GM21423 (cell line): ENCODE measurements at regions not wholly inside any gene's neighbourhood (a gene's known extent, or its start where the extent isn't known, plus 50 kb on each side); places are given as distances from the start of the nearest gene placed in this dataset.
"Not testable (repeated sequence)": the region's sequence is repeated elsewhere in the genome, so short reads cannot be mapped to it uniquely, and the experiment has no call there.

Experiments
- ATAC-seq: cut with Tn5 transposase; IDR thresholded peaks from one replicate; pipeline ENCODE4 v1.9.1; 2021; ENCODE audit warnings: mild to moderate bottlenecking, moderate library complexity; ENCODE audit not compliant: unreplicated experiment

DNA sequence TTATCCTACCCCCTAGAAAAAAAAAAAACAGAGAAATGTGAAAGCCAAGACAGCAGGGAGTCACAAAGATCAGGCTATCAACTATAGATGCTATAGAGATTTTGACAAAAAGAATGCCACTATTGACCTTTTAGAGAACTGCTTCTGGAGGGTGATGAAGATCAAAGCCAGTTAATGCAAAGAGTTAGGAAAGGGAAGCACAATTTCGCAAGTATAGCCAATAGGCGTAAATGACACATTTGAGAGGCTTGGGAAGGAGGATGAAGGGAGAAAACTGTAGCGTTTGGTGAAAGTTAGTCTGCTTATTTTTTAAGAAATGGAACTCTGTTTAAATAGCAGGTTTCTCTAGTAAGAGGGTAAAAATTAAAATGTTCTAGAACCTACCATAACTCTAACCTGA, 190.7 kb downstream of the DUSP6 start:
- no peak for ATAC-seq

DNA sequence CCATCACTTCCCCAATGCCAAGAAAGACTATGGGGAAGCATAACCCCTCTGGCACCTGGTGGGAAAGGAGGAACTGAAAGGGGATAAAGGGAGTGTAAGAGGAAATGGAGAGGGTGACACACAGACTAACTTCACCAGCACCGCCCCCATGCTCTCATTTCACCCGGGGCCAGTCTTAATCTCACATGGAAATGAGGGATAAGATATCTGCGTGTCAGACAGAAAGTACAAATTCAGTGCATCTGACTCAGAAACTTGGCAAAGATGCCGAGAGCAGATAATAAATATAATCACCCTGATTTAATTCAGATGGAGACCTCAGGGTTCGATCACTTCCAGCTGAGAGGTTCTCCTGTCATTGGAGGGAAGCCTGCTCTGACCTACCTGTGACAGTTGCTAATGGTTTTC, 191.6 kb downstream of the DUSP6 start:
- ATAC-seq: no peak

DNA sequence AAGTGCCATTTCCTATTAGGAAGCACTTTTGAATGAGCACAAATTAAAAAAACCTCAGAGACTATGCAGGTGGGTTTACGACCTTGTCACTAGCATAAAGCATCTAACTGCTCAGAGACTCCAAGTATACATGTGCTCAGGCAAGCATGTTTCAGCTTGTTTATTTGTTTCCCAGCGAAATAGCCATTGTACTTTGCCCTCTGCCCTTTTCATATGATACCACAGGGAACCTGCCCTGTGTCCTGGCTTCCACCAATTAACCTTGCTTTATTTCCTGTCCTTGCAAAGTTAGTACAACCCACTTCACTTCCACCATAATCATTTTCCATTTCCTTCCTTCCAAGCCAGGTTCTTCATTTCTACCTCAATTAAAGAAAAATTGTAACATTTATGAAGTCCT, 194.9 kb downstream of the DUSP6 start:
- no peak for ATAC-seq

DNA sequence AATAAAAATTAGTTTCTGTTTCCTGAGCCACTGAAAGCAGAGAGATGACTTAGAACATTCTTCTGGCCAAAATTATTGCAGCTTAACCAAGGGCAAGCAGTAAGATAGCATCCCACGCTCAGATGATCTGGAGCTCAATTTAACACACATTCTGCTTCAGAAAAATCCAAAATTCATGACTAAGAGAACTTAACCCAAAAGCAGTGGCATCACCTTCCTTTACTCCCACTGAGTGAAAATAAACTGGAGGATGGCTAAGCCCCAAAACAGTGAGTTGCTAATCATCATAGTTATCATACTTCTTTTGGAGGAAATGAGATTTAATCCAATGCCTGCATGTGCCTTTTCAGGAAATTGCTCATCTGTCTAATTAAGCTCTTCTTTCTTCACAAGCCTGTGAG, 195.4 kb downstream of the DUSP6 start:
- no peak for ATAC-seq

DNA sequence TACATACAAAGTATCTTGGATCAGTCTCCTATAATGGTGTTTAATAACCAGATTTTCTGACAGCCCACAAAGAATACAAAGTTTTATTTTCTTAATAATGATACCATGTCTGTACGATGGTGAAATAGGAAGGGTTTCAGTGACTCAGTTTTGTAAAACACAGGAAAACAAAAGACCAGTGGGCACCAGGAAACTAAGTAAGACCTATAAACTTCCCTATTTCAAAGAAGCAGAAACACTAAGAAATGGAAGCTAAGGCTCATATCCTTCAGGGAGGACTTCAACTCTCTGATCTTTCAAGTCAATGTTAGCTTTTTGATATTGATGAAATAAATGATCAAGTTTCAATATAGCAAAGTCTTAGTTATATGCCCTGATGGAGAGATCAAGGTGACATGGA, 196.0 kb downstream of the DUSP6 start:
- no peak for ATAC-seq

DNA sequence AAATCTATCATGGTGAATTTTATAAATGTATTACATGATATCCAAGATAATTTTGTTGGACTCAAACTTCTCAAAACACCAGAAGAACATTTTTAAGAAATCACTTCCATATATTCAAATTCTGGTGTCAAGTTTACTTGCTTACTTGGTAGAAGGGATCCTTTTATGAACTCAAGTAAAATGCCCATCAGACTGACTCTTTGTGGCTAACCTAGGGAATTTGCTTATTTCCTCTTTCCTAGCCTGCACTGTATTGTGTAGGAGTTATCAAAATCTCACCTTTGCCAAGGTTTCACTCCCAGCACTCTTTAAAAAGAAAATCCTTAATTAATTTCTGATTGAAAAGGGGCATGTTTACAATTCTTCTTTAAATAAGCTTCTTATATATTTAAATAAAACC, 196.5 kb downstream of the DUSP6 start:
- ATAC-seq: no peak

DNA sequence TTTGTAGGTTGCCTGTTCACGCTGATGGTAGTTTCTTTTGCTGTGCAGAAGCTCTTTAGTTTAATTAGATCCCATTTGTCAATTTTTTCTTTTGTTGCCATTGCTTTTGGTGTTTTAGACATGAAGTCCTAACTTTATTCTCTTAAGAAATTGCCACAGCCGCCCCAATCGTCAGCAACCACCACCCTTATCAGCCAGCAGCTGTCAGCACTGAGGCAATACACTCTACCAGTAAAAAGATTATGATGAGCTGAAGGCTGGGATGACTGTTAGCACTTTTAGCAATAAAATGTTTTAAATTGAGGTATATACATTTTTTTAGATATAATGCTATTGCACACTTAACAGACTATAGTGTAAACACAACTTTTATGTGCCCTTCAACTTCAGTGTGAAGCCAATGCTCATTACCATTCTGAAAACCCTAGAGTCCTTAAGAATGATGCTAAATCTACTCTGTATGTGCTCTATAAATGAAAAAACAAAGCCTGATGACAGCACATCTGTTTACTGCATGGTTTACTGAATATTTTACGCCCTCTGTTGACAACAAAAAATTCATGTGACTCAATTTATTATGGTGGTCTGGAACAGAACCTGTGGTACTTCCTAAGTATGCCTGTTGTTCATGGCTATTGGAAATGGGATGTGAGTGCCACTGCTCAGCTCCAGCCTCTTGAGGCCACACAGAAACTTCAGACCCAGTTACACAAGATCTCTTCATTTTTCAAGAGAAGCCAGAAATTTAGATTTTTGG, 197.4 kb downstream of the DUSP6 start:
- ATAC-seq: no peak

DNA sequence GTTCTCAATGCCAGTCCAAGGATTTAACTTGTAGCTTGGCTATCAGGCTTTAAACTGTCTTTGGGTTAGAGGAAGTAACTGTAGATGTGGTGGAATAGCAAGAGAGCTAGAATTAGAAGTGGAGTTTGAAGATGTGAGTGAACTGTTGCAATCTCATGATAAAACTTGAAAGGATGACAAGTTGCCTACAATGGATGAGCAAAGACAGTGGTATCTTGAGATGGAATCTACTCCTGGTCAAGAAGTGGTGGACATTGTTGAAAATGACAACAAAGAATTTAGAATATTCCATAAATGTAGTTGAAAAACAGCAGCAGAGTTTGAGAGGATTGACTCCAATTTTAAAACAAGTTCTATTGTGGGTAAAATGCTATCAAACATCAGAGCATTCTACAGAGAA, 199.0 kb downstream of the DUSP6 start:
- ATAC-seq: no peak

DNA sequence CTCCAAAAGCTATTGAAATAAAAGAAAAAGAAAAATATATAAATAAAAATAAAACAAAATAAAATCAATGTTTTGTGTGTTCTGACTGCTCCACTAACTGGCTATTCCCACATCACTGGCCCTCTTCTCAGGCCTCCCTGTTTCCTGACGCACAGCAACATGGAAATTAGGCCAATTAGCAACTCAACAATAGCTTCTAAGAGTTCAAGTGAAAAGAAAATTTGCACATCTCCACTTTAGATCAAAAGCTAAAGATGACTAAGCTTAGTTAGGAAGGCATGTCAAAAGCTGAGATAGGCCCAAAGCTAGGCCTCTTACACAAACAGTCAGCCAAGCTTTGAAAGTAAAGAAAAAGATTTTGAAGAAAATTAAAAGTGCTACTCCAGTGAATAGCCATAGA, 200.8 kb downstream of the DUSP6 start:
- ATAC-seq: no peak

DNA sequence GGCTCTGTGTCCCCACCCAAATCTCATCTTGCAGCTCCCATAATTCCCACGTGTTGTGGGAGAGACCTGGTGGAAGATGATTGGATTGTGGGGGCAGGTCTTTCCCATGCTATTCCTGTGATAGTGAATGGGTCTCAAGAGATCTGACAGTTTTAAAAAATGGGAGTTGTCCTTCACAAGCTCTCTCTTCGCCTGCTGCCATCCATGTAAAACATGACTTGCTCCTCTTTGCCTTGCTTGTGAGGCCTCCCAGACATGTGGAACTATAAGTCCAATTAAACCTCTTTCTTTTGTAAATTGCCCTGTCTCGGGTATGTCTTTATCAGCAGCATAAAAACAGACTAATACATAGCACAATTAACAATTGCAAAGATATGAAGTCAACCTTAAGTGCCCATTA, 201.5 kb downstream of the DUSP6 start:
- ATAC-seq: not testable (repeated sequence)

DNA sequence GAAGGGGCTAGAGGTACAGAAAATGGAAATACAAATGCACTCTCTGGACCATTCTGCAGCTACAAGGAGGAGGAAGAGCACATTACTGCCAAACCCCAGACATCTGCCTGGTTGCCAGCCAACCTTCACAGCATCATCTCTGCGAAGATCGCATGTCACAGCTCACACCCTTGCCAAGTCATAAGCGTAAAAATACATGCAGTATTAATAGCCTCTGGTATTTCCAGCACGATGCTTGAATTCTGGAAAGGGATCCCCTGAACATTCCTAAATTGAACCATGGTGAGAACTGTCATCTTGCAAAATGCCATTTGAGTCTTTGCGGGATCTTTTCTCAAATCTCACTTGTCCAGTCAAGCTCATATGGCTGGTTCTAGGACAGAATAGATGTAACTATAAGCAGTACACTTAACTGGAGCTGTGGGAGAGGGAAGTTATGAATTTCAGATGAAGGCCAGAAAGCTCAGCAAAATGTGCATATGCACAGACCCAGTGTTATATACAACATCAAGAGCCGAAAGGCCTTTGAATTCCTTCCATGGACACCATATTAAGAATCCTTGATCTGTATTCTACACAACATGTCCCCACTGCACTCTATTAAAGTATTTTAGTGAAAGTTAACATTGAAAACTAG, 211.6 kb downstream of the DUSP6 start:
- ATAC-seq: no peak

DNA sequence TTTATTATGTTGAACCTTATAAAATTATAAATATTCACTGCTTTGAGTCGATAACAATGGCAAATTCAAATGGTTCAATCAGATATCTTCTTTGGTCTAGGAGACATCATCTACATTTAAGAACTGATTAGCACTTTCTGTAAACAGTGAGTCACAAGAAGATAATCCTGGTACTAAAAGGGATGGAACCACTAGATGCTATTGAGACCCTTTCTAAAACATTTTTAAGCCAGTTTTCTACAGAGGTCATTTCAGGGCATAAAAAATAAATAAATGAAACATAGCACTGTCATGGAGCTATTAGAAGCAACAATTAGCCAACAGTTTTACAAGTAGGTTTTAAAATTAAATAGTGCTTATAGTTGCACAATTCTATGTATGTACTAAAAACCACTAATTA, 212.2 kb downstream of the DUSP6 start:
- no peak for ATAC-seq

DNA sequence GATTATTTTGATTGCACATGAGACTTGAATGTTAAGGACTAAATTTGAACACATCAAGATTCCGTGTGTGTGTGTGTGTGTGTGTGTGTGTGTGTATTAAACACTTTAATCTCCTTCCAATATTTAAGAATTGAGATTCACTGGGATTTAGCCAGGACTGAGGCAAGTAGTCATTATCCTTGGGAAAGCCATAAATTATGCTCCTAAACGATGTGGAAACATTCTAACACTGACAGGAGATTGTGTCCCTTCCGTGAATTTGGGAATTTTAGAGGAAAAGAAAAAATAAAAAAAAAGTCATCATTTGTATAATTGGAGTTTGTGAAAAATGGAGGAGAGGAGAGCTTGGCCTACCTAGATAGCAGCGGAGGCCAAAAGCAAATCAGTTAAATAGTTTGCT, 212.9 kb downstream of the DUSP6 start:
- no peak for ATAC-seq

DNA sequence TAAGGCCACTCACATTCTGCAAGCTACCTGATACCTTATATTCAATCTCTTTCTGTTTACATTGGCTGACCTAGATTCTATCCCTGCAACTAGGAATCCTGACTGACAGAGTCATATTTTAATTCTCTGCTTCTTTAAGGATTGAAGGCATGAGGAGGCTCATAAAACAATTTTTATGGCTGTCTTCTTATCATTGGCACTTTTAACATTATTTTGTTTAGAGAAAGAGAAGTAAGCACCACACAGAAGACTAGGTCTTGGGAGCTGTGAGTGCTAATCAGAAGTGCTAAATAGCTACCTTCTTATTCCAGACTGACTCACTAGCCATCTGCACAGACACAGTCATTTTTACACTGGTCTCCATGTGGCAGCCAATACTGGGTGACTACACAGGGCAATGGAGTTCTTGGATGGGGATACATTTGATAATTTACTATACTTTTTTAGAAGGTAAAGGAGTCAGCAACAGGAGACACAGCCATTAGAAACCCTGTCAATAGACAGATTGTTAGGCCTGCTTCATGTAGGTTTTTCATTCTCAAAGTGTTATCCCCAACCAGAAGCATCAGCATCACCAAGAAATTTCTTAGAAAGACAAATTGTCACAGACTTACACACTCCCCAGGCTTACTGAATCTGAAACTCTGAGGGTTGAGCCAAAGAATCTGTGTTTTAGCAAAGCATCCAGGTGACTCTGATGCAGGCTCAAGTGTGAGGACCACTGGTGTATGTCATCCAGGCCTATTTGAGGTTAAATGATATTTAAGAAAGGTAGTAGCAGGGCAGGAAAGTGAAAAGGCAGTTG, 214.1 kb downstream of the DUSP6 start:
- ATAC-seq: no peak

DNA sequence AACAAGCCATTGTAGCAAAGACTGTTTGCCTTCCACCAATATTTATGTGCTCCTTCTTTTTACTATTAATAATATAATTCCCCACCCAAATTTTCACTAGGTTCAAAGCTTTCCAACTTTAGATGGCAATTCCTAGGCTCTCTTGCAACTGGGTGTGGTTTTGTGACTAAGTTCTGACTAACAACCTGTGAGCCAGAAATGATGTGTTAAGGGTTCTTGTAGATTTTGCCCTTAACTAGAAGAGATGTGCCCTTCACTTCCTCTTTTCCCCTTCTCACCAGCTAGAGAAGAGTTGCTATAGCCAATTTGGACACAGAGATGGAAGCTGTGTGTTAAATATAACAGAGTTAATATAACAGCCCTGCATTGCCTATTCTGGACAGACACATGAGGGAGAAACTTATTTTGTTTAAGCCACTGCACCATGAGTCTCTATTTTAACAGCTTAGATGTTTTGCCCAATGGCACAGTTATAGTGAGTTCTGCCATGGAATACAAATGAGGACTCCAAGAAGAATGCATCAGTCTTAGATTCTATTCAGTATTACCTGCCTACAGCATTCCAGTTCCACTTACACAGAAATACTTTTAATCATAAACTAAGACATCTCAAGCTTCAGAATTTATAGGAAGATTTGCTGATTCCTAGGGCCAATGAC, 216.2 kb downstream of the DUSP6 start:
- no peak for ATAC-seq

DNA sequence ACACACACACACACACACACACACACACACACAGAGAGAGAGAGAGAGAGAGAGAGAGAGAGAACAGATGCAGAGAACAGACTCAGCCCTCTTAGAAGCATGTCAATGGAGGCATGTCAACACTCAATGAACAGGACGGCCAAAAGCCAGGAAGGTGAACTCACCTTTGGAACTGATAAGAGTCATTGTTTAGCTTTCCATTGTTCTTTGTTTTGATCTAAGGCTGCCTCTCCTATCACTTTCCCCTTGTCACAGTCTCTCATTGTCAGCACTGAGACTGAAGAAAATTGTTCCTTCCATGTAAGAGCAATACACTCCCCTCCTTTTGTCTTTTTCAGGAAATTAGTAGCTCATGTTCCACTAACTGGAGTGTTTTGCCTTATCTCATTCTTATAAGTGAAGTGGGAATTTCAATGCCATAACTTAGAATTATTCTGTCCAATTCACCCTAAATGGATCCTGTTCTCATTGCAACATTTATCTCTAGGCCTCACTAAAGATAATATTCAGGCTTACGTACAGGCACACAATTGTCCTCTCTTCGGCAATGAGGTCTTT, 218.0 kb downstream of the DUSP6 start:
- no peak for ATAC-seq

DNA sequence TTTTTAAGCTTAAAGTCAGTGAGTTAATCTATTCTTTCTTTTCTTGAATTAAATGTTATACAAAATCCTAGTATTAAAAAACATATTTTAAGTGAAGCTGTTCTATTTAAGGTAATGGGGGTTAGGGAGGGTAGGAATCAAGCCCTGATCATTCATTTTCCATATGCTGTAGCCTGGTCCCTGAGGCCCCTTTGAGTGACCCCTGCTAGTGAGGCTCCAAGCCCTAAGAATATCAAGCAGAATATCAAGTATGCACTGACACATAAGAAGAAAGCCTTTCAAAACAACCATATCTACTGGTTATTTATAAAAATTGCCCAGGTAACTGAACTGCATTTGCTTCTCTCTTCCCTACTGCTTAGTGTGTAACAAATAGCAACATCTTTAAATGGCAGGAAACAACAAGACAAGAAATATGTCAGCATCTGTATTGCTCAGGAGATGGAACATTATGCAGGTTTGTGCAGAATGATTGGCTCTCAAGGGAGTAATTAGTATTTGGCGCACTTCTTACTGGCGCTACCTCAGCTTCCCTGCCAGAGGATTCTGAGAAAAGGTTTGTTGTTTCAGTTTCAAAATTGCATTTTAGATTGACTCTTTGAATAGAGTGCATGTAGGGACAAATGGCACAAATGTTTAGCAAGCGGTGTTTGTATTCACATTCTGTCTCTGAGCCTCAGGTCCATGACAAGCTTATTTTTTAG, 223.0 kb downstream of the DUSP6 start:
- ATAC-seq: no peak

DNA sequence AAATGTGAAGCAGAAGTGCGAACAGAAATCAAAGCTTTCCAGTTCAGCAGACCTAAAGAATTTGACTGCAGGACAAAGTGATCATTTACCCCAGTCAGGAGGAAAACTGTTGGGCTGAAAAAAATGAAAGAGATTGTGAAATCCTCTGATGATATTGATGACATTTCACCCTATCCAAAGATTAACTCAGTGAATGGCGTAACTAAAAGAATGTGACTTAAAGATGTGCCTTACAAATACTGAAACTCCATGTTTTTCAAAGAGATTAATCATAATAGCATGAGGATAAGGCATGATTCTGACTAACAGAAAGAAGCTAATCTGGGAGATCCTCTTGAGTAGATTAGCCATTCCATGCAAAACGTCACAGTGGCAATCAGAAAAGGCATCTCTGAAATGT, 225.6 kb downstream of the DUSP6 start:
- ATAC-seq: no peak

DNA sequence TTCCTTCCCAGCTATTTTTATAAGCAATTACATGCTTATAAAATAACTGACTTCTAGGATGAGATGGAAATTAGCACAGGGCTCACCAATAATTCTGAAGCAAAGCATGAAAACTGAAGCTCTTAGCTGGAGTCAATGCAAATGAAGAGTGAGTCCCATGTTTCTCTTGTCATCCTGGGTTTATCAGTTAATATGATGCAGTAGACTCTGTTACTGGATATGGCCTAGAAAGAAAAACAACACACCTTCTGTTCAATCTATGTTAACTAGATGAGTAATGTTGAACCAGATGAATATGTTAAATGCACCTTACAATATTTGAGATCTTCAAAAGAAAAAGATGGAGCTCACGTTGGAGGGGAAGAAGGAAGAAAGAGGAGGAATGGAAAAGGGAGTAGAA, 229.4 kb downstream of the DUSP6 start:
- no peak for ATAC-seq

DNA sequence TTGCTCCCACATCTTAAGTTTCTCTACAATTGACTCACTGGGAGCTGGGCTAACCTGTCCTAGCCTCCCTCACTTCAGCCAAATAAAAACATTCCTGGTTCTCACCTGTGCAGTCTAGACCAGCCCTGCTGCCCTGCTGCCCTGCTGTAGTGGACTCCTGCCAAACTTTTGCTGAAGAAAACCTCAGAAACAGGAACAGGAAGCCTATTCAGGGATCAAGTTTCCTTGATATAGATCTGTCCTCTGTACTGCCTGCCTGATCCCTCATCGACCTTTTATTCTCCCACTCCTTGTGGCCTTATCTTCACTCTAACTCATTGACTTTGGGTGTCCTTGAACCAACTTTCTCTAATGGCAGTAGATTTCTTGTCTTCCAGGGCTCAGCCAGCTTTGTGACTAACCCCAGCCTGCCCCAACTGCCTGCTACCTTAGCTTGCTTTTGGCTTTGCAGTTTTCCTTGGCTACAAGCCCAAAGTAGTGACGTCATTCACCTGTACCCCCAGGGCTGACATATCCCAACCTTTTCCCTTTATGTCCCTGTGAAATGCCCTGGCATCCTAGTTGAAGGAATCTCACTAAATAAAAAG, 234.8 kb downstream of the DUSP6 start:
- no peak for ATAC-seq
